Colonic mucosa (tissue), 4 donors: ENCODE measurements at regions not wholly inside any gene's neighbourhood (a gene's known extent, or its start where the extent isn't known, plus 50 kb on each side); places are given as distances from the start of the nearest gene placed in this dataset.

Experiments used
- DNase-seq: peaks from one replicate; pipeline ENCODE4 v3.0.0-alpha.2; 2020
- H3K27ac ChIP-seq: fragments of 200-600 bp; one replicate; pipeline ENCODE4 v1.8.0; 2021
- H3K27me3 ChIP-seq: fragments of 200-600 bp; one replicate; pipeline ENCODE4 v1.8.0; 2021
- H3K36me3 ChIP-seq: fragments of 200-600 bp; one replicate; pipeline ENCODE4 v1.8.0; 2021
- H3K4me1 ChIP-seq: fragments of 200-600 bp; one replicate; pipeline ENCODE4 v1.8.0; 2021; ENCODE audit warnings: mild to moderate bottlenecking
- H3K4me3 ChIP-seq: fragments of 200-600 bp; one replicate; pipeline ENCODE4 v1.8.0; 2021
- H3K9ac ChIP-seq, 2 donors: one replicate each; pipeline ENCODE4 v1.7.0; 2013; ENCODE audit warnings: control low read depth in 2 of 2, low read depth in 2 of 2, low read length in 2 of 2
- H3K9me3 ChIP-seq: fragments of 200-600 bp; one replicate; pipeline ENCODE4 v1.8.0; 2021
- CTCF ChIP-seq: fragments of 200-600 bp; IDR thresholded peaks from one replicate; pipeline ENCODE4 v1.8.0; 2022; ENCODE audit warnings: antibody characterized with exemption, mild to moderate bottlenecking
- intact Hi-C: fragments of 100-400 bp; cut with DNase I; formaldehyde crosslinking; loops from one replicate; pipeline ENCODE4 v1.14.1; 2022
- donor health status: healthy.
- donor health status: DM: no; HTN: no; CAD: no.
- donor health status: DM: no; HTN: no; CAD: no.

GRCh38 chr18:22322243-22322691, 95.4 kb downstream of the CTAGE1 start:
- intact Hi-C loops, result no loop called here
- no peaks in the 10 kb centered on the region for H3K27me3 ChIP-seq
- no peaks in the 10 kb centered on the region for H3K9me3 ChIP-seq
- no peak overlapping the region for H3K27ac ChIP-seq
- H3K4me3 ChIP-seq, result no peak overlapping the region
- no peaks in the 10 kb centered on the region for H3K36me3 ChIP-seq
- no peak overlapping the region for H3K9ac ChIP-seq
- peaks cover 5% of the 10 kb centered on the region for H3K4me1 ChIP-seq
- no peak for DNase-seq
- no peak for TF ChIP-seq CTCF

GRCh38 chr18:22320771-22321170, 96.9 kb downstream of the CTAGE1 start:
- DNase-seq, result no peak
- Histone ChIP-seq H3K27me3 (no peaks in the 10 kb centered on the region), H3K27ac (no peak overlapping the region), H3K4me3 (no peak overlapping the region), H3K36me3 (no peaks in the 10 kb centered on the region), H3K9ac (no peak overlapping the region), H3K9me3 (no peaks in the 10 kb centered on the region), H3K4me1 (peaks cover 5% of the 10 kb centered on the region)
- no peak for TF ChIP-seq CTCF
- intact Hi-C loops, result no loop called here

GRCh38 chr18:22320155-22320554, 97.6 kb downstream of the CTAGE1 start:
- DNase-seq, result no peak
- Histone ChIP-seq H3K36me3 (no peaks in the 10 kb centered on the region), H3K9me3 (no peaks in the 10 kb centered on the region), H3K9ac (no peak overlapping the region), H3K27me3 (no peaks in the 10 kb centered on the region), H3K4me3 (no peak overlapping the region), H3K4me1 (peaks cover 5% of the 10 kb centered on the region), H3K27ac (no peak overlapping the region)
- no peak for TF ChIP-seq CTCF
- intact Hi-C loops, result no loop called here

- Histone ChIP-seq H3K27ac (no peak overlapping the region), H3K4me3 (no peak overlapping the region), H3K9ac (no peak overlapping the region), H3K27me3 (no peaks in the 10 kb centered on the region), H3K36me3 (no peaks in the 10 kb centered on the region), H3K9me3 (no peaks in the 10 kb centered on the region), H3K4me1 (peaks cover 3% of the 10 kb centered on the region)
- intact Hi-C loops, result no loop called here
- no peak for TF ChIP-seq CTCF
- no peak for DNase-seq
These were observed 98.8 kb downstream of the CTAGE1 start for GRCh38 chr18:22318745-22319407.

GRCh38 chr18:22314420-22314819, 103.3 kb downstream of the CTAGE1 start:
- Histone ChIP-seq H3K9ac (no peak overlapping the region), H3K36me3 (no peaks in the 10 kb centered on the region), H3K4me3 (no peak overlapping the region), H3K9me3 (no peaks in the 10 kb centered on the region), H3K27ac (no peak overlapping the region), H3K27me3 (no peaks in the 10 kb centered on the region), H3K4me1 (no peaks in the 10 kb centered on the region)
- TF ChIP-seq CTCF, result no peak
- no peak for DNase-seq
- intact Hi-C loops, result no loop called here
